Testis (tissue), 2 donors: ENCODE measurements at regions not wholly inside any gene's neighbourhood (a gene's known extent, or its start where the extent isn't known, plus 50 kb on each side); places are given as distances from the start of the nearest gene placed in this dataset.

Experiments used
- POLR2A ChIP-seq: fragments of 450-650 bp; IDR thresholded peaks from one replicate; pipeline ENCODE4 v1.6.1; 2017; ENCODE audit warnings: antibody characterized with exemption, mild to moderate bottlenecking, moderate library complexity
- TF ChIP-seq, protein P1 (sequence below), 3 experiments: fragments of 450-650 bp in 2 of 3; fragments of 200-600 bp in 1 of 3; sonication (generic) in 1 of 3; IDR thresholded peaks; one replicate each; pipeline ENCODE4 v1.5.1; 2016 to 2019; ENCODE audit warnings: antibody characterized with exemption in 3 of 3, mild to moderate bottlenecking in 2 of 3, moderate library complexity in 1 of 3

DNA sequence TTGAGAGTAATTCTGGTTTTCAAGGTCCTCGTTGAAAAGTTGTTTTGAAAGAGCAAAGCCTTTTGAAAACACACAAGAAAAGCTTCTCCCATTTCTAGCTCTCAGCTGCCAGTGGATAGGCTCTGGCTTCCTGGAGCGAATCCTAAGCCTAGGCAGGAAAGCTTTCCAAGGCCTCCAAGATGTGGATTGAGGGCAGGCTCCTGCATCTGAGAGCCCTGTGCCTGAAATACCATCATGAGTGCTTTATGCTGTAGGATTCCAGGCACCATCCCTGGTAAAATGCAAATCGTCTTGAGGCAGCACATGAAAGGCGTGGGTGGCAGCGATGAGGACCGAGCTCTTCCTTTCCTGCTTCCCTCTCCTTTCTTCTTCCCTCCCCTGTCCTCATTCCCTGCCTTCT is 60.7 kb upstream of the CORO2B start:
- TF ChIP-seq, protein P1, sequence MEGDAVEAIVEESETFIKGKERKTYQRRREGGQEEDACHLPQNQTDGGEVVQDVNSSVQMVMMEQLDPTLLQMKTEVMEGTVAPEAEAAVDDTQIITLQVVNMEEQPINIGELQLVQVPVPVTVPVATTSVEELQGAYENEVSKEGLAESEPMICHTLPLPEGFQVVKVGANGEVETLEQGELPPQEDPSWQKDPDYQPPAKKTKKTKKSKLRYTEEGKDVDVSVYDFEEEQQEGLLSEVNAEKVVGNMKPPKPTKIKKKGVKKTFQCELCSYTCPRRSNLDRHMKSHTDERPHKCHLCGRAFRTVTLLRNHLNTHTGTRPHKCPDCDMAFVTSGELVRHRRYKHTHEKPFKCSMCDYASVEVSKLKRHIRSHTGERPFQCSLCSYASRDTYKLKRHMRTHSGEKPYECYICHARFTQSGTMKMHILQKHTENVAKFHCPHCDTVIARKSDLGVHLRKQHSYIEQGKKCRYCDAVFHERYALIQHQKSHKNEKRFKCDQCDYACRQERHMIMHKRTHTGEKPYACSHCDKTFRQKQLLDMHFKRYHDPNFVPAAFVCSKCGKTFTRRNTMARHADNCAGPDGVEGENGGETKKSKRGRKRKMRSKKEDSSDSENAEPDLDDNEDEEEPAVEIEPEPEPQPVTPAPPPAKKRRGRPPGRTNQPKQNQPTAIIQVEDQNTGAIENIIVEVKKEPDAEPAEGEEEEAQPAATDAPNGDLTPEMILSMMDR (IDR thresholded peaks at IDR 0.05), result no peak
- TF ChIP-seq POLR2A, result no peak
